Upper lobe of right lung (tissue), 1 donor: ENCODE measurements at regions not wholly inside any gene's neighbourhood (a gene's known extent, or its start where the extent isn't known, plus 50 kb on each side); places are given as distances from the start of the nearest gene placed in this dataset.
A peak's percentile ranks its signal among the peaks of the same experiment; 100 is the strongest.

ENCODE experiments used
- ATAC-seq: fragments of 200-7000 bp; cut with Tn5 transposase; one replicate; pipeline ENCODE4 v1.9.1; 2020; ENCODE audit warnings: mild to moderate bottlenecking, moderate library complexity
- DNase-seq: peaks from one replicate; pipeline ENCODE4 v3.0.0-alpha.2; 2020
- H3K27ac ChIP-seq: fragments of 200-600 bp; one replicate; pipeline ENCODE4 v1.8.0; 2022
- H3K27me3 ChIP-seq: fragments of 200-600 bp; one replicate; pipeline ENCODE4 v1.8.0; 2022; ENCODE audit warnings: mild to moderate bottlenecking
- H3K36me3 ChIP-seq: fragments of 200-600 bp; one replicate; pipeline ENCODE4 v1.8.0; 2022
- H3K4me1 ChIP-seq: fragments of 200-600 bp; one replicate; pipeline ENCODE4 v1.8.0; 2022
- H3K4me3 ChIP-seq: fragments of 200-600 bp; one replicate; pipeline ENCODE4 v1.8.0; 2022; ENCODE audit warnings: mild to moderate bottlenecking
- H3K9me3 ChIP-seq: fragments of 200-600 bp; one replicate; pipeline ENCODE4 v1.8.0; 2022
- intact Hi-C: fragments of 100-400 bp; cut with DNase I; formaldehyde crosslinking; loops from one replicate; pipeline ENCODE4 v1.11.0; 2022
- TF ChIP-seq, protein P1 (sequence below): fragments of 200-600 bp; IDR thresholded peaks from one replicate; pipeline ENCODE4 v1.8.0; 2022; ENCODE audit warnings: antibody characterized with exemption
- donor health status: DM: no; HTN: yes; CAD: no; lungs with severe emphysema.

DNA sequence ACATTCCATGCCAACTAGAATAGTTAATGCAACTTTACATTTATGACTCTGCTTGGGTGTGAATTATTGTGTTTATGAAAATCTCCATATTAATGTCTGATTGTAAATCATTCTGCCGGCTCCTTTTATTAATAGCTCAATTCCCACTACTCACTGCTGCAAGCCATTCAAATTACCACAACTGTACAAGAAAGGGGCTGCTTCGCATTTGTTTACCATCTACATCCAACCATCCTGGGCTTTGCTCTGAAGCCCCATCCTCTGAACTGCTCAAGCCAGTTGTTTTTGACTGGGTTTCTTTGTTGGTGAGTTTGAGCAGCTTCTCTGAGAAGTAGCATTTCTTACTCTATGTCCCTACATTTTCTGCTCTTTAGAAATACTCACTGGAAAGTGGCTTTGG lies 451.6 kb upstream of the CADM1 start:
- intact Hi-C loops: no loop called here
- Histone ChIP-seq H3K27ac (no peak overlapping the region), H3K4me1 (no peaks in the 10 kb centered on the region), H3K4me3 (no peak overlapping the region), H3K36me3 (no peaks in the 10 kb centered on the region), H3K27me3 (peaks cover 6% of the 10 kb centered on the region), H3K9me3 (no peaks in the 10 kb centered on the region)
- ATAC-seq (no peak), DNase-seq (no peak)
- TF ChIP-seq, protein P1, sequence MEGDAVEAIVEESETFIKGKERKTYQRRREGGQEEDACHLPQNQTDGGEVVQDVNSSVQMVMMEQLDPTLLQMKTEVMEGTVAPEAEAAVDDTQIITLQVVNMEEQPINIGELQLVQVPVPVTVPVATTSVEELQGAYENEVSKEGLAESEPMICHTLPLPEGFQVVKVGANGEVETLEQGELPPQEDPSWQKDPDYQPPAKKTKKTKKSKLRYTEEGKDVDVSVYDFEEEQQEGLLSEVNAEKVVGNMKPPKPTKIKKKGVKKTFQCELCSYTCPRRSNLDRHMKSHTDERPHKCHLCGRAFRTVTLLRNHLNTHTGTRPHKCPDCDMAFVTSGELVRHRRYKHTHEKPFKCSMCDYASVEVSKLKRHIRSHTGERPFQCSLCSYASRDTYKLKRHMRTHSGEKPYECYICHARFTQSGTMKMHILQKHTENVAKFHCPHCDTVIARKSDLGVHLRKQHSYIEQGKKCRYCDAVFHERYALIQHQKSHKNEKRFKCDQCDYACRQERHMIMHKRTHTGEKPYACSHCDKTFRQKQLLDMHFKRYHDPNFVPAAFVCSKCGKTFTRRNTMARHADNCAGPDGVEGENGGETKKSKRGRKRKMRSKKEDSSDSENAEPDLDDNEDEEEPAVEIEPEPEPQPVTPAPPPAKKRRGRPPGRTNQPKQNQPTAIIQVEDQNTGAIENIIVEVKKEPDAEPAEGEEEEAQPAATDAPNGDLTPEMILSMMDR: no peak

DNA sequence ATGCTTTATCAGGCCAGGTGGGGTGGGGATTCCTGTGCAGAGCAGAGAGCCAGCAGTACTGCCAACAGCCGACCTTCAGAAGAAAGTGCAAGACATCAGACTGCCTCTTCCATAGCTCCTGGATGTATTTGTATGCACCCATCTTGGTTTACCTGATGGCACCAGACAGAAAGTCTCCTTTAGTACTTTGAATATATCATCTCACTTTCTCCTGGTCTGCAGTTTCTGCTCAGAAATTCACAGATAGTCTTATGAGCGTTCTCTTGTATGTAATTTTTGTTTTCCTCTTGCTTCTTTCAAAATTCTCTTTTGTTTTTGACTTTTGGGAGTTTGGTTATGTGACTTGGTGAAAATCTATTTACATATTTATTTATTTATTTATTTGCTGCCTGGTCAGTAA lies 446.4 kb upstream of the CADM1 start:
- intact Hi-C loops: no loop called here
- Histone ChIP-seq H3K36me3 (no peaks in the 10 kb centered on the region), H3K27ac (no peak overlapping the region), H3K4me1 (no peaks in the 10 kb centered on the region), H3K27me3 (peaks cover 6% of the 10 kb centered on the region), H3K4me3 (no peak overlapping the region), H3K9me3 (no peaks in the 10 kb centered on the region)
- DNase-seq (no peak), ATAC-seq (no peak)
- TF ChIP-seq, protein P1: no peak

DNA sequence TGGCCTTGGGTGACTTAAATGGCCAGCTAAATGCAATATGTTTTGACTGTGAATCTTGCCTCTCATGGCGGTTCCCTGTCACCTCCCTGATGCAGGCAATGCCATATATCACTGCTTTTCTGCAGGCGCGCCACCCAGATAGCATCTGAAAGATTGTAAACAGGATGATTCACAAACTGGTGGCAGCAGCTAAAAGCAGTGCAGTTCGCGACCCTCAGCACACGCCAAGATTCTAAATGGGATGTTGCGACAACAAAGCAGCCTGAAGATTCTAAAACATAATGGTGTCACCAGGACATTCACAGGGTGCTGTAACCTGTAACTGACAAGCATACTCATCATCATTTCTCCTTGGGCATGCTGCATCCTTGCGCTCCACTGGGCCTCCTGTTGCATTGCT lies 440.4 kb upstream of the CADM1 start:
- no peaks in the 10 kb centered on the region for H3K36me3 ChIP-seq
- DNase-seq (no peak), ATAC-seq (no peak)
- no peaks in the 10 kb centered on the region for H3K4me1 ChIP-seq
- H3K27ac ChIP-seq: no peak overlapping the region
- intact Hi-C loops: no loop called here
- TF ChIP-seq, protein P1: no peak
- no peaks in the 10 kb centered on the region for H3K9me3 ChIP-seq
- H3K4me3 ChIP-seq: no peak overlapping the region
- H3K27me3 ChIP-seq: no peaks in the 10 kb centered on the region

DNA sequence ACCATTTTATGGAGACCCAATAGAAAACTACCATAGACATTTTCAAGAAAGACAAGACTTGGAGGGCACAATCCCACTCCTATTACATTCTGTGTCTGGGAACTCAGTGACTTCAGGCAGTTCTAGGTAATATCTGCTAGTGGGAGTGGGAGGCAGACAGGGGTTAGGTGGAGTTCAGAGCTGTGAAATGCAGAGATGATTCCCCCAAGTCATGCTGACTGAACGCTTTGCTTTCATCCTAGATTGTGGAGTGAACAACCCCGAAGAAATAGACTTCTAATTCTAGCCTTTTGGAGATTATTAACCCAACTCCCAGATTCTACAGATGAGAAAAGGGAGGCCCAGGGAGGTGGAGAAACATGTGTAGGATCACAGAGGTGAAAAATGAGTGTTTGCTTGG lies 437.8 kb upstream of the CADM1 start:
- intact Hi-C loops: no loop called here
- no peaks in the 10 kb centered on the region for H3K36me3 ChIP-seq
- ATAC-seq: no peak
- DNase-seq: no peak
- H3K4me3 ChIP-seq: no peak overlapping the region
- no peaks in the 10 kb centered on the region for H3K4me1 ChIP-seq
- no peaks in the 10 kb centered on the region for H3K9me3 ChIP-seq
- H3K27ac ChIP-seq: no peak overlapping the region
- TF ChIP-seq, protein P1: no peak
- no peaks in the 10 kb centered on the region for H3K27me3 ChIP-seq

DNA sequence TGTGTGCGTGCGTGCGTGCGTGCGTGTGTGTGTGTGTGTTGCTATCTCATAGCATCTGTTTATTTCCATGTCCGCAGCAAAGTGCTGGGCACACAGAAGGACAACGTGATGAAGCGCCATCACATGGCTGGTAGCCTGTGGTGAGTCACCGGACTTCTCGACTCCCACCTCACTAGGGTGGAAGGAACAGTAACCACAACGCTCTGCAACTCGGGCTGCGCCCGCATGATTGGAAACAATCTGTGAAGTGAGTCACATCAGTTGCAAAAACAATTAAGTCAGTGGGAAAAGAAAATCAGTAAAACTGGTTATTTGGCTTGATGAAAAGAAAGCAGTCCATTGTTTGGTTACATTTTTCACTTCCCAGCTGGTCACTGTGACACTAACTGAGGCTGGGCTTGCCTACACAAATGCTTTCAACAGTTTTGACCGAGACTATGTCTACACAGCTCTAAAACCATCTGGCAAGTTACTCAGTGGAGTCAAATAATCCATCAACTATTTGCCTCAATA lies 437.3 kb upstream of the CADM1 start:
- Histone ChIP-seq H3K27ac (no peak overlapping the region), H3K27me3 (no peaks in the 10 kb centered on the region), H3K4me3 (no peak overlapping the region), H3K4me1 (no peaks in the 10 kb centered on the region), H3K36me3 (no peaks in the 10 kb centered on the region), H3K9me3 (no peaks in the 10 kb centered on the region)
- peak; percentile 95 for ATAC-seq
- TF ChIP-seq, protein P1: no peak
- peak; percentile 84 for DNase-seq
- intact Hi-C loops: no loop called here

DNA sequence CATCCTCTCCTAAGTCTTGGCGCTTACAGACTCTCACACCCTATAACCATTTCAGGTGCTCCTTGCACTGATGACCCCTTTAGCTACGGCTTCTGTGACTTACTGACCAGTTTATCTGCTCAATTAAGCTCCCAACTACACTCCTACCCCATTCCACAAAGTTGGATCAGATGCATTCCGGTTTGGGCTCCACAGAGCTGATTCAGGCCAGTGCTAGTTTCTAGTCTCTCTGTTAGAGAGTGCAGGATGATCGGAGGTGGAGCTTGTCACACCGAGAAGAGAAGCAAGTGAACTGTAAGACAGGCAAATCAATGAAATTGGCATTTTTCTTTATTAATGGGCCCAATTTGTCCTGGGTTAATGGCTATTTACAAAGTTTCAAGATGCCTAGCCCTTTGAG lies 436.8 kb upstream of the CADM1 start:
- intact Hi-C loops: no loop called here
- Histone ChIP-seq H3K27ac (no peak overlapping the region), H3K4me3 (no peak overlapping the region), H3K36me3 (no peaks in the 10 kb centered on the region), H3K4me1 (no peaks in the 10 kb centered on the region), H3K27me3 (no peaks in the 10 kb centered on the region), H3K9me3 (no peaks in the 10 kb centered on the region)
- no peak for ATAC-seq
- TF ChIP-seq, protein P1: no peak
- DNase-seq: no peak
